ENCODE measurements at regions not wholly inside any gene's neighbourhood (a gene's known extent, or its start where the extent isn't known, plus 50 kb on each side); places are given as distances from the start of the nearest gene placed in this dataset.

DNA sequence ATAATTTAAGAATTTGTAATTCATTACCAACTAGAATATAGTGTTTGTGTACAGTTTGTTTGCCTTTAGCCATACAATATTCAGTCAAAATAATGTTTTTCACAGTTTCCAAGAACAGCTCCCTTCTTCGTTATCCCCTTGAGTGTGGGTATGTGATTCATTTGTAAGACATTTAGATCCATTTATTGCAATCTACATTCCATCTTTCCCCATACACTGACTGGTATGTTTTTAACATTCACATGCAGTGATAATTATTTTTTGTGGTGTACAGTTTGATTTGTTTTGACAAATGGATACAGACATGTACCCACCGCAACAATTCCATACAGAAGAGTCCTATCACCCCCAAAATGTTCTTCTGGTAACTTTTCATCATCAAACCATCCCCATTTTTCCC lies 589.1 kb upstream of the ADAMTS5 start:
- TF ChIP-seq, protein P1, sequence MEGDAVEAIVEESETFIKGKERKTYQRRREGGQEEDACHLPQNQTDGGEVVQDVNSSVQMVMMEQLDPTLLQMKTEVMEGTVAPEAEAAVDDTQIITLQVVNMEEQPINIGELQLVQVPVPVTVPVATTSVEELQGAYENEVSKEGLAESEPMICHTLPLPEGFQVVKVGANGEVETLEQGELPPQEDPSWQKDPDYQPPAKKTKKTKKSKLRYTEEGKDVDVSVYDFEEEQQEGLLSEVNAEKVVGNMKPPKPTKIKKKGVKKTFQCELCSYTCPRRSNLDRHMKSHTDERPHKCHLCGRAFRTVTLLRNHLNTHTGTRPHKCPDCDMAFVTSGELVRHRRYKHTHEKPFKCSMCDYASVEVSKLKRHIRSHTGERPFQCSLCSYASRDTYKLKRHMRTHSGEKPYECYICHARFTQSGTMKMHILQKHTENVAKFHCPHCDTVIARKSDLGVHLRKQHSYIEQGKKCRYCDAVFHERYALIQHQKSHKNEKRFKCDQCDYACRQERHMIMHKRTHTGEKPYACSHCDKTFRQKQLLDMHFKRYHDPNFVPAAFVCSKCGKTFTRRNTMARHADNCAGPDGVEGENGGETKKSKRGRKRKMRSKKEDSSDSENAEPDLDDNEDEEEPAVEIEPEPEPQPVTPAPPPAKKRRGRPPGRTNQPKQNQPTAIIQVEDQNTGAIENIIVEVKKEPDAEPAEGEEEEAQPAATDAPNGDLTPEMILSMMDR (IDR thresholded peaks at IDR 0.05): no peak
- TF ChIP-seq, protein P2, sequence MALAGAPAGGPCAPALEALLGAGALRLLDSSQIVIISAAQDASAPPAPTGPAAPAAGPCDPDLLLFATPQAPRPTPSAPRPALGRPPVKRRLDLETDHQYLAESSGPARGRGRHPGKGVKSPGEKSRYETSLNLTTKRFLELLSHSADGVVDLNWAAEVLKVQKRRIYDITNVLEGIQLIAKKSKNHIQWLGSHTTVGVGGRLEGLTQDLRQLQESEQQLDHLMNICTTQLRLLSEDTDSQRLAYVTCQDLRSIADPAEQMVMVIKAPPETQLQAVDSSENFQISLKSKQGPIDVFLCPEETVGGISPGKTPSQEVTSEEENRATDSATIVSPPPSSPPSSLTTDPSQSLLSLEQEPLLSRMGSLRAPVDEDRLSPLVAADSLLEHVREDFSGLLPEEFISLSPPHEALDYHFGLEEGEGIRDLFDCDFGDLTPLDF (CRISPR knock-in tag; IDR thresholded peaks at IDR 0.05): no peak
- TF ChIP-seq CREB1 (CRISPR knock-in tag; IDR thresholded peaks at IDR 0.05) (no peak), KAT7 (CRISPR knock-in tag; IDR thresholded peaks at IDR 0.05; ENCODE audit: borderline replicate concordance) (no peak), OVOL2 (CRISPR knock-in tag; IDR thresholded peaks at IDR 0.05; ENCODE audit: borderline replicate concordance) (no peak), JUN (CRISPR knock-in tag; IDR thresholded peaks at IDR 0.05) (no peak), NR2C2 (CRISPR knock-in tag; IDR thresholded peaks at IDR 0.05) (no peak), ELF4 (CRISPR knock-in tag; IDR thresholded peaks at IDR 0.05; ENCODE audit: low read depth) (no peak), NR3C1 (CRISPR knock-in tag; conservative IDR thresholded peaks at IDR 0.05; ENCODE audit: low read depth) (no peak), ESRRA (CRISPR knock-in tag; IDR thresholded peaks at IDR 0.05; ENCODE audit: borderline replicate concordance) (no peak)
- TF ChIP-seq, protein P3, sequence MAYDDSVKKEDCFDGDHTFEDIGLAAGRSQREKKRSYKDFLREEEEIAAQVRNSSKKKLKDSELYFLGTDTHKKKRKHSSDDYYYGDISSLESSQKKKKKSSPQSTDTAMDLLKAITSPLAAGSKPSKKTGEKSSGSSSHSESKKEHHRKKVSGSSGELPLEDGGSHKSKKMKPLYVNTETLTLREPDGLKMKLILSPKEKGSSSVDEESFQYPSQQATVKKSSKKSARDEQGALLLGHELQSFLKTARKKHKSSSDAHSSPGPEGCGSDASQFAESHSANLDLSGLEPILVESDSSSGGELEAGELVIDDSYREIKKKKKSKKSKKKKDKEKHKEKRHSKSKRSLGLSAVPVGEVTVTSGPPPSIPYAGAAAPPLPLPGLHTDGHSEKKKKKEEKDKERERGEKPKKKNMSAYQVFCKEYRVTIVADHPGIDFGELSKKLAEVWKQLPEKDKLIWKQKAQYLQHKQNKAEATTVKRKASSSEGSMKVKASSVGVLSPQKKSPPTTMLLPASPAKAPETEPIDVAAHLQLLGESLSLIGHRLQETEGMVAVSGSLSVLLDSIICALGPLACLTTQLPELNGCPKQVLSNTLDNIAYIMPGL (CRISPR knock-in tag; IDR thresholded peaks at IDR 0.05): no peak
- TF ChIP-seq, protein P4, sequence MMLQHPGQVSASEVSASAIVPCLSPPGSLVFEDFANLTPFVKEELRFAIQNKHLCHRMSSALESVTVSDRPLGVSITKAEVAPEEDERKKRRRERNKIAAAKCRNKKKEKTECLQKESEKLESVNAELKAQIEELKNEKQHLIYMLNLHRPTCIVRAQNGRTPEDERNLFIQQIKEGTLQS (CRISPR knock-in tag; conservative IDR thresholded peaks at IDR 0.05): no peak
